Right lobe of liver (tissue), 6 donors: ENCODE measurements at regions not wholly inside any gene's neighbourhood (a gene's known extent, or its start where the extent isn't known, plus 50 kb on each side); places are given as distances from the start of the nearest gene placed in this dataset.

Experiments
- ATAC-seq, 4 donors: fragments of 200-7000 bp; cut with Tn5 transposase; one replicate each; pipeline ENCODE4 v1.9.1; 2020; ENCODE audit warnings: mild to moderate bottlenecking in 4 of 4, moderate library complexity in 4 of 4
- DNase-seq, 3 donors: peaks; one replicate each; pipeline ENCODE4 v3.0.0-alpha.2; 2020
- H3K27ac ChIP-seq, 3 donors: fragments of 200-600 bp; one replicate each; pipeline ENCODE4 v1.8.0; 2022
- H3K27me3 ChIP-seq, 2 donors: fragments of 200-600 bp; one replicate each; pipeline ENCODE4 v1.8.0; 2022
- H3K36me3 ChIP-seq, 4 donors: fragments of 200-600 bp; sonication (generic) in 1 of 4; one replicate each; pipeline versions ENCODE4 v1.5.1 to v1.8.0; 2017 to 2022; ENCODE audit warnings: control low read depth in 1 of 4
- H3K4me1 ChIP-seq, 4 donors: fragments of 200-600 bp; sonication (generic) in 1 of 4; one replicate each; pipeline versions ENCODE4 v1.5.1 to v1.8.0; 2017 to 2022; ENCODE audit warnings: control low read depth in 1 of 4
- H3K4me3 ChIP-seq, 3 donors: fragments of 200-600 bp; one replicate each; pipeline ENCODE4 v1.8.0; 2022
- H3K9me3 ChIP-seq, 4 donors: fragments of 200-600 bp; sonication (generic) in 1 of 4; one replicate each; pipeline versions ENCODE4 v1.5.1 to v1.8.0; 2017 to 2022; ENCODE audit warnings: control low read depth in 1 of 4
- POLR2A ChIP-seq: fragments of 450-650 bp; IDR thresholded peaks from one replicate; pipeline ENCODE4 v1.6.1; 2017; ENCODE audit warnings: antibody characterized with exemption, mild to moderate bottlenecking
- WGBS: methylation state at CpG from one replicate; pipeline ENCODE4 v1.1.6; 2018; ENCODE audit warnings: low coverage, low lambda C conversion rate; ENCODE audit not compliant: insufficient coverage; ENCODE audit errors: missing lambda C conversion rate; 5-methylcytosine and 5-hydroxymethylcytosine counted together
- intact Hi-C, 2 donors: fragments of 100-400 bp; cut with DNase I; formaldehyde crosslinking; loops; one replicate each; pipeline versions ENCODE4 v1.11.2 to v1.14.1; 2022
- TF ChIP-seq, protein P1 (sequence below), 4 donors: fragments of 200-600 bp in 3 of 4; fragments of 450-650 bp in 1 of 4; IDR thresholded peaks; one replicate each; pipeline versions ENCODE4 v1.5.1 to v1.8.0; 2016 to 2022; ENCODE audit warnings: antibody characterized with exemption in 4 of 4, mild to moderate bottlenecking in 2 of 4
- donor health status: DM: no; HTN: yes; CAD: no.
- donor health status: DM: no; HTN: no; CAD: no.
- donor health status: DM: no; HTN: no; CAD: no.
- donor health status: DM: no; HTN: yes; CAD: no.
- donor health status: DM: no; HTN: yes; CAD: no.

DNA sequence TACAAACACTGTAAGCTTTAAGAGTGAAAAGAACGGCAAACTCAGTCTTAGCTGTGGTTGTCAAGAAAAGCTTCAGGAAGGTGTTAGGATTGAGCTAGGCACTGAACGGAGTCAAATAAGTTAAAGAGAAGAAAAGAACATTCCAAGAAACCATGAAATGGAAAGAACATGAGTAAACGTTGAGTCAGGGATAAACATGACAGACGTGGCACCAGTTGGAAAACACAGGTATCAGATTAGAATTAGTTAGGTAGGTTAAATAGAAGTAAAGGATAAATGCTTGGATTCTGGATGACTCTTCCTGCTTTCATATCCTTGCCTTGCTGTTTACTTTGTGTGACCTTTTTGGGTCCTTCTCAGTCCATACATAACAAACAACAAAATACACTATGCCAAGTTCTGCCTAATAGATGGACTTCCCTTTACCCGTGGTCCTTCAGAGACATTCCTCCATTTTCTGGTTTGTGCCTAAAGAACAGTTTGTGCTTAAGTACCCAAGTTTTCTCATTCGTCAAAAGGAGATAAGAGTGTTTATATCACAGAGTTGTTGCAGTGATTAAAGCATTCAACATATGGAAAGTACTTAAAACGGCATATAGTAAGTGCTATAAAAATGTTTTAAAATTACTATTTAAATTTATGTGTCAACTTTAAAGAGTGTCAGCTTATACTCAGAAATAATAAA, 446.9 kb downstream of the TMA16 start:
- Histone ChIP-seq H3K4me3 (no peak overlapping the region), H3K9me3 (no peaks in the 10 kb centered on the region), H3K4me1 (no peaks in the 10 kb centered on the region), H3K27me3 (no peaks in the 10 kb centered on the region), H3K27ac (no peak overlapping the region), H3K36me3 (no peaks in the 10 kb centered on the region)
- intact Hi-C loops = no loop called here
- 26% methylated on average over 7 of the region's 7 CpGs for WGBS
- DNase-seq (no peak), ATAC-seq (no peak)
- TF ChIP-seq POLR2A = no peak
- TF ChIP-seq, protein P1, sequence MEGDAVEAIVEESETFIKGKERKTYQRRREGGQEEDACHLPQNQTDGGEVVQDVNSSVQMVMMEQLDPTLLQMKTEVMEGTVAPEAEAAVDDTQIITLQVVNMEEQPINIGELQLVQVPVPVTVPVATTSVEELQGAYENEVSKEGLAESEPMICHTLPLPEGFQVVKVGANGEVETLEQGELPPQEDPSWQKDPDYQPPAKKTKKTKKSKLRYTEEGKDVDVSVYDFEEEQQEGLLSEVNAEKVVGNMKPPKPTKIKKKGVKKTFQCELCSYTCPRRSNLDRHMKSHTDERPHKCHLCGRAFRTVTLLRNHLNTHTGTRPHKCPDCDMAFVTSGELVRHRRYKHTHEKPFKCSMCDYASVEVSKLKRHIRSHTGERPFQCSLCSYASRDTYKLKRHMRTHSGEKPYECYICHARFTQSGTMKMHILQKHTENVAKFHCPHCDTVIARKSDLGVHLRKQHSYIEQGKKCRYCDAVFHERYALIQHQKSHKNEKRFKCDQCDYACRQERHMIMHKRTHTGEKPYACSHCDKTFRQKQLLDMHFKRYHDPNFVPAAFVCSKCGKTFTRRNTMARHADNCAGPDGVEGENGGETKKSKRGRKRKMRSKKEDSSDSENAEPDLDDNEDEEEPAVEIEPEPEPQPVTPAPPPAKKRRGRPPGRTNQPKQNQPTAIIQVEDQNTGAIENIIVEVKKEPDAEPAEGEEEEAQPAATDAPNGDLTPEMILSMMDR (IDR thresholded peaks at IDR 0.05) = no peak

DNA sequence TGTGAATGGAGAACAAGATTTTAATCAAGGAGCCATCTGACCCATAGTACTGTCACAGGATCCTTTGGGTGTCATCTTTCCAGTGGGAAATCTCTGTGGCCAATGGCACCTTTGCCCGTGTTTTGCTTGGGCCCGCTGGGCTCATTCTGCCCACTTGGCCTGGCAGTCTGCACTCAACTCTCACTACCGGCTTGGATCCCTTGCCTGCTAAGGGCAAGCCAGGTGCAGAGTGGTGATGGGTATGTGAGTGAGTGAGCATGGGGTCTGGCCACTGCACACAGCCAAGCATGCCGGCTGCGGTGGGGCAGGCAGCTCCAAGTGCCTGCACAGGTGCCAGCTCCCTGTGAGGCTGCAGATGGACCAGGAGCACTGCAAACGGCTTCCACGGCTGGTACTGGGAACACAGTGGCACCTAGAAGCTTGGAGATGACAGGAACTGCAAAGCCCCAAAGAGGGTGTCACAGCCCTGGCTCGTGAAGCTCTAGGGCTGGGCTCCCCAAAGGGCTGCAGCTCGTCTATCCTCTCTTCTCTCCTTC, 454.5 kb downstream of the TMA16 start:
- WGBS = 25% methylated on average over 2 of the region's 9 CpGs
- H3K4me1 ChIP-seq = no peaks in the 10 kb centered on the region
- ATAC-seq = no peak
- intact Hi-C loops = no loop called here
- no peak for DNase-seq
- no peak overlapping the region for H3K27ac ChIP-seq
- H3K27me3 ChIP-seq = no peaks in the 10 kb centered on the region
- no peaks in the 10 kb centered on the region for H3K36me3 ChIP-seq
- H3K9me3 ChIP-seq = no peaks in the 10 kb centered on the region
- no peak overlapping the region for H3K4me3 ChIP-seq
- no peak for TF ChIP-seq POLR2A
- TF ChIP-seq, protein P1 (IDR thresholded peaks at IDR 0.05) = no peak

- ATAC-seq = peak in 1 of 4 donors; percentile 20
- intact Hi-C loops = no loop called here
- DNase-seq = no peak
- Histone ChIP-seq H3K9me3 (no peaks in the 10 kb centered on the region), H3K36me3 (no peaks in the 10 kb centered on the region), H3K4me1 (no peaks in the 10 kb centered on the region), H3K27me3 (no peaks in the 10 kb centered on the region), H3K27ac (no peak overlapping the region), H3K4me3 (no peak overlapping the region)
- WGBS = 60% methylated on average over 1 of the region's 11 CpGs
- no peak for TF ChIP-seq POLR2A
- TF ChIP-seq, protein P1 (IDR thresholded peaks at IDR 0.05) = no peak
These were observed 455.6 kb downstream of the TMA16 start for GRCh38 chr4:163949976-163950601.

- Histone ChIP-seq H3K27me3 (no peaks in the 10 kb centered on the region), H3K27ac (no peak overlapping the region), H3K9me3 (no peaks in the 10 kb centered on the region), H3K4me1 (no peaks in the 10 kb centered on the region), H3K36me3 (no peaks in the 10 kb centered on the region), H3K4me3 (no peak overlapping the region)
- WGBS = 51% methylated on average over 4 of the region's 4 CpGs
- no peak for ATAC-seq
- intact Hi-C loops = no loop called here
- TF ChIP-seq, protein P1 (IDR thresholded peaks at IDR 0.05) = no peak
- TF ChIP-seq POLR2A = no peak
- DNase-seq = no peak
These were observed 460.8 kb downstream of the TMA16 start for GRCh38 chr4:163955288-163955687.
